Kidney (tissue), 13 donors: ENCODE measurements at regions not wholly inside any gene's neighbourhood (a gene's known extent, or its start where the extent isn't known, plus 50 kb on each side); places are given as distances from the start of the nearest gene placed in this dataset.
A peak's percentile ranks its signal among the peaks of the same experiment; 100 is the strongest.
"Not testable (repeated sequence)": the region's sequence is repeated elsewhere in the genome, so short reads cannot be mapped to it uniquely, and the experiment has no call there.

Source experiments
- DNase-seq, 5 donors: peaks; one replicate each; pipeline ENCODE4 v3.0.0-alpha.2; 2013 to 2020
- FAIRE-seq: peaks from 2 replicates; lab custom pipeline; 2012; peaks lifted over from hg19 to GRCh38; lab: Jason Lieb, UNC
- H3K27ac ChIP-seq, 2 donors: one replicate each; pipeline ENCODE4 v1.7.0; 2013; ENCODE audit warnings: low read depth in 2 of 2, low read length in 2 of 2, inconsistent platforms in 1 of 2
- H3K27me3 ChIP-seq: one replicate; pipeline ENCODE4 v1.7.1; 2013; ENCODE audit warnings: low read length, inconsistent platforms; ENCODE audit not compliant: control insufficient read depth, insufficient read depth
- H3K36me3 ChIP-seq, 3 donors: one replicate each; pipeline versions ENCODE4 v1.7.0 to v1.7.1; 2013; ENCODE audit warnings: low read length in 3 of 3, control low read depth in 1 of 3, inconsistent platforms in 1 of 3; ENCODE audit not compliant: insufficient read depth in 3 of 3, control insufficient read depth in 2 of 3
- H3K4me1 ChIP-seq, 3 donors: one replicate each; pipeline versions ENCODE4 v1.7.0 to v1.7.1; 2013; ENCODE audit warnings: low read length in 3 of 3, inconsistent platforms in 1 of 3, low read depth in 1 of 3; ENCODE audit not compliant: control insufficient read depth in 2 of 3, insufficient read depth in 2 of 3
- H3K4me3 ChIP-seq, 3 donors: one replicate each; pipeline versions ENCODE4 v1.7.0 to v1.8.1; 2013; ENCODE audit warnings: low read length in 3 of 3, control low read depth in 1 of 3, inconsistent platforms in 1 of 3
- H3K9ac ChIP-seq, 3 donors: one replicate each; pipeline versions ENCODE4 v1.7.0 to v1.7.1; 2013; ENCODE audit warnings: low read length in 3 of 3, control low read depth in 1 of 3, inconsistent platforms in 1 of 3
- H3K9me3 ChIP-seq, 3 donors: one replicate each; pipeline versions ENCODE4 v1.7.0 to v1.7.1; 2013; ENCODE audit warnings: low read length in 3 of 3, control low read depth in 1 of 3, inconsistent platforms in 1 of 3; ENCODE audit not compliant: control insufficient read depth in 2 of 3, insufficient read depth in 1 of 3
- intact Hi-C: fragments of 100-400 bp; cut with DNase I; formaldehyde crosslinking; loops from one replicate; pipeline ENCODE4 v1.11.1; 2022
- TF ChIP-seq, protein P1 (sequence below): IDR thresholded peaks from 3 replicates; pipeline ENCODE4 v1.5.1; 2012; ENCODE audit warnings: mild to moderate bottlenecking, moderate library complexity, borderline replicate concordance; ENCODE audit not compliant: insufficient read depth; ENCODE audit errors: extremely low read depth
- donor health status: control.
- donor health status: control.
- donor health status: control.
- donor health status: control.
- donor health status: control.
- donor health status: DM: yes; HTN: yes; CAD: no.
- donor health status: Normal renal cell carcinoma (clear cell type).

- FAIRE-seq (no peak), DNase-seq (no peak)
- intact Hi-C loops: no loop called here
- H3K36me3 ChIP-seq: no peaks in the 10 kb centered on the region
- H3K27me3 ChIP-seq: no peaks in the 10 kb centered on the region
- H3K9me3 ChIP-seq: no peaks in the 10 kb centered on the region
- H3K27ac ChIP-seq: no peak overlapping the region
- no peak overlapping the region for H3K9ac ChIP-seq
- no peaks in the 10 kb centered on the region for H3K4me1 ChIP-seq
- TF ChIP-seq, protein P1, sequence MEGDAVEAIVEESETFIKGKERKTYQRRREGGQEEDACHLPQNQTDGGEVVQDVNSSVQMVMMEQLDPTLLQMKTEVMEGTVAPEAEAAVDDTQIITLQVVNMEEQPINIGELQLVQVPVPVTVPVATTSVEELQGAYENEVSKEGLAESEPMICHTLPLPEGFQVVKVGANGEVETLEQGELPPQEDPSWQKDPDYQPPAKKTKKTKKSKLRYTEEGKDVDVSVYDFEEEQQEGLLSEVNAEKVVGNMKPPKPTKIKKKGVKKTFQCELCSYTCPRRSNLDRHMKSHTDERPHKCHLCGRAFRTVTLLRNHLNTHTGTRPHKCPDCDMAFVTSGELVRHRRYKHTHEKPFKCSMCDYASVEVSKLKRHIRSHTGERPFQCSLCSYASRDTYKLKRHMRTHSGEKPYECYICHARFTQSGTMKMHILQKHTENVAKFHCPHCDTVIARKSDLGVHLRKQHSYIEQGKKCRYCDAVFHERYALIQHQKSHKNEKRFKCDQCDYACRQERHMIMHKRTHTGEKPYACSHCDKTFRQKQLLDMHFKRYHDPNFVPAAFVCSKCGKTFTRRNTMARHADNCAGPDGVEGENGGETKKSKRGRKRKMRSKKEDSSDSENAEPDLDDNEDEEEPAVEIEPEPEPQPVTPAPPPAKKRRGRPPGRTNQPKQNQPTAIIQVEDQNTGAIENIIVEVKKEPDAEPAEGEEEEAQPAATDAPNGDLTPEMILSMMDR: no peak
- H3K4me3 ChIP-seq: no peak overlapping the region
These were observed 56.8 kb upstream of the DCLK2 start for GRCh38 chr4:150021483-150021882.

DNA sequence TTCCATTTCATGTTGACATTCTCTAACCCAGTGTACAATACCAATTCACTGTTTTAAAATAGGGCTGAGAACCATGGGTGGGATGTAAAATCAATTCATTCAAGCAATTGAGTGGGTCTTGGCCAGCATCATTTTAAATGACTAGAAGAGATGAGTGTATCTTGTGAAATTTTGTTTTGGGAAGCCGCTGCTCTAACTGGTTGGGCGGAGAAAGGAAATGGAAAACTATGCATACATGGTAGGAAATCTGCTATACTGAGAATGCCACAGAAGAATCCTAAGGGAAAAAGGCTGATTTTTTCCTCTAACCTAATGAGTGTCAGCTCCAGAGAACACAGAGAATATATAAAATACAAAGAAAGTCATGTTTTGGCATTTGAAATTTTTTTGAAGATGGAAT is 54.8 kb upstream of the DCLK2 start:
- Histone ChIP-seq H3K4me3 (no peak overlapping the region), H3K27ac (no peak overlapping the region), H3K36me3 (no peaks in the 10 kb centered on the region), H3K9me3 (peaks cover 0 to 4% (median 0%) of the 10 kb centered on the region in 3 donors), H3K9ac (no peak overlapping the region), H3K4me1 (no peaks in the 10 kb centered on the region), H3K27me3 (no peaks in the 10 kb centered on the region)
- FAIRE-seq: no peak
- TF ChIP-seq, protein P1: no peak
- intact Hi-C loops: no loop called here
- DNase-seq: peak in 1 of 5 donors; percentile 15

- H3K27me3 ChIP-seq, DNase-seq, H3K36me3 ChIP-seq, FAIRE-seq, H3K27ac ChIP-seq, intact Hi-C loops, H3K9me3 ChIP-seq, H3K9ac ChIP-seq, H3K4me3 ChIP-seq, H3K4me1 ChIP-seq: not testable (repeated sequence)
These were observed 51.3 kb upstream of the DCLK2 start for GRCh38 chr4:150026987-150027386.
